Stomach (tissue), 8 donors: ENCODE measurements at regions not wholly inside any gene's neighbourhood (a gene's known extent, or its start where the extent isn't known, plus 50 kb on each side); places are given as distances from the start of the nearest gene placed in this dataset.

Experiments
- DNase-seq, 2 donors: peaks; one replicate each; pipeline versions ENCODE4 v3.0.0 to v3.0.0-alpha.2; 2013 to 2019
- H3K27ac ChIP-seq, 5 donors: fragments of 200-600 bp in 4 of 5; sonication (generic) in 4 of 5; one replicate each; pipeline ENCODE4 v1.5.1; 2013 to 2019; ENCODE audit warnings: mild to moderate bottlenecking in 1 of 5, moderate library complexity in 1 of 5
- H3K27me3 ChIP-seq, 3 donors: fragments of 200-600 bp; sonication (generic); one replicate each; pipeline ENCODE4 v1.5.1; 2017 to 2019; ENCODE audit warnings: mixed run types in 1 of 3
- H3K36me3 ChIP-seq, 4 donors: fragments of 200-600 bp; sonication (generic); 1 replicate in 3 of 4; 2 replicates in 1 of 4; pipeline ENCODE4 v1.5.1; 2016 to 2019
- H3K4me1 ChIP-seq, 4 donors: fragments of 200-600 bp; sonication (generic); one replicate each; pipeline ENCODE4 v1.5.1; 2016 to 2019
- H3K4me3 ChIP-seq, 4 donors: fragments of 200-600 bp; sonication (generic) in 3 of 4; one replicate each; pipeline ENCODE4 v1.5.1; 2016 to 2019; ENCODE audit warnings: mild to moderate bottlenecking in 1 of 4
- H3K9me3 ChIP-seq, 4 donors: fragments of 200-600 bp; sonication (generic); one replicate each; pipeline ENCODE4 v1.5.1; 2016 to 2019
- CTCF ChIP-seq, 7 experiments: fragments of 450-650 bp in 4 of 7; fragments of 200-600 bp in 3 of 7; sonication (generic) in 3 of 7; IDR thresholded peaks; one replicate each; pipeline ENCODE4 v1.5.1; 2016 to 2019; ENCODE audit warnings: antibody characterized with exemption in 7 of 7, control low read depth in 2 of 7, mild to moderate bottlenecking in 1 of 7
- EP300 ChIP-seq: sonication (generic); formaldehyde crosslinking; IDR thresholded peaks from one replicate; pipeline ENCODE4 v1.6.1; 2017; ENCODE audit warnings: antibody characterized with exemption
- POLR2A ChIP-seq, 4 donors: fragments of 450-650 bp; IDR thresholded peaks; one replicate each; pipeline ENCODE4 v1.6.1; 2016; ENCODE audit warnings: antibody characterized with exemption in 4 of 4, control low read depth in 2 of 4, mild to moderate bottlenecking in 1 of 4, moderate library complexity in 1 of 4
- POLR2AphosphoS5 ChIP-seq, 3 donors: sonication (generic); formaldehyde crosslinking; IDR thresholded peaks; one replicate each; pipeline ENCODE4 v1.6.1; 2016; ENCODE audit warnings: antibody characterized with exemption in 3 of 3
- WGBS, 5 donors: extraction: QIAGEN DNeasy Blood & Tissue Kit in 3 of 5; methylation state at CpG; one replicate each; pipeline versions ENCODE4 v1.1.5 to v1.1.7; 2013 to 2018; 5-methylcytosine and 5-hydroxymethylcytosine counted together
- intact Hi-C: fragments of 100-400 bp; cut with DNase I; formaldehyde crosslinking; loops from one replicate; pipeline ENCODE4 v1.15.1; 2023; ENCODE audit warnings: low total_unique reads
- donor health status: healthy with polysubstance abuse.
- donor health status: Bipolar disorder and iron deficiency.
- donor health status: healthy.

- Histone ChIP-seq H3K9me3 (no peaks in the 10 kb centered on the region), H3K4me3 (no peak overlapping the region), H3K27me3 (no peaks in the 10 kb centered on the region), H3K36me3 (no peaks in the 10 kb centered on the region), H3K27ac (no peak overlapping the region), H3K4me1 (peaks cover 0 to 6% (median 0%) of the 10 kb centered on the region in 4 donors)
- TF ChIP-seq EP300 (no peak), POLR2A (IDR thresholded peaks at IDR 0.05) (no peak), POLR2AphosphoS5 (IDR thresholded peaks at IDR 0.05) (no peak), CTCF (IDR thresholded peaks at IDR 0.05) (no peak)
- intact Hi-C loops: no loop called here
- WGBS, 5 donors: 54 to 66% (median 60%) methylated on average over 3 of the region's 3 CpGs
- DNase-seq: peak in 1 of 2 donors; percentile 39
Observed at GRCh38 chr2:12856934-12857601, 140.3 kb downstream of the TRIB2 start.

GRCh38 chr2:12857891-12858290 lies 141.2 kb downstream of the TRIB2 start:
- H3K9me3 ChIP-seq: no peaks in the 10 kb centered on the region
- no peaks in the 10 kb centered on the region for H3K27me3 ChIP-seq
- H3K4me1 ChIP-seq: peaks cover 0 to 6% (median 0%) of the 10 kb centered on the region in 4 donors
- 60 to 81% (median 78%) methylated on average over 1 of the region's 1 CpG for WGBS, 5 donors
- H3K4me3 ChIP-seq: no peak overlapping the region
- intact Hi-C loops: no loop called here
- H3K36me3 ChIP-seq: no peaks in the 10 kb centered on the region
- no peak for DNase-seq
- H3K27ac ChIP-seq: no peak overlapping the region
- TF ChIP-seq CTCF (IDR thresholded peaks at IDR 0.05) (no peak), POLR2AphosphoS5 (IDR thresholded peaks at IDR 0.05) (no peak), POLR2A (IDR thresholded peaks at IDR 0.05) (no peak), EP300 (no peak)

DNA sequence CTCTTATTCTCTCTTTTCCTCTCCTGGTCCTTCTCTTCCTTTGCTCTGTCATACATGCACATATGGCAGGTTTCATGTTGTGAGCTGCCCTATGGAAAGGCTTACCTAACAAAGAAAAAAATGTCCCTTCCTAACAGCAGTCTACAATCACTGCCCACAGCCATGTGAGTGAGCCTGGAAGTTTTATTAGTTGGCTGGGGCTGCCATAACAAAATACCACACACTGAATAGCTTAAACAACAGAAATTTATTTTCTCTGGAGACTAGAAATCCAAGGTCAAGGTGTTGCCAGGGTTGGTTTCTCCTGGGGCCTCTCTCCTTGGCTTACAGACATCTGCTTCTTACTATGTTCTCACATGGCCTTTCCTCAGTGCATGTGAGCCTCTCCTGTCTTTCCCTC lies 142.1 kb downstream of the TRIB2 start:
- no peak for TF ChIP-seq EP300
- TF ChIP-seq CTCF (IDR thresholded peaks at IDR 0.05): no peak
- TF ChIP-seq POLR2AphosphoS5 (IDR thresholded peaks at IDR 0.05): no peak
- TF ChIP-seq POLR2A (IDR thresholded peaks at IDR 0.05): no peak
- Histone ChIP-seq H3K4me3 (no peak overlapping the region), H3K9me3 (peaks cover 2 to 7% (median 6%) of the 10 kb centered on the region in 4 donors), H3K27me3 (no peaks in the 10 kb centered on the region), H3K27ac (no peak overlapping the region), H3K4me1 (peaks cover 0 to 6% (median 0%) of the 10 kb centered on the region in 4 donors), H3K36me3 (no peaks in the 10 kb centered on the region)
- DNase-seq: no peak
- intact Hi-C loops: no loop called here

DNA sequence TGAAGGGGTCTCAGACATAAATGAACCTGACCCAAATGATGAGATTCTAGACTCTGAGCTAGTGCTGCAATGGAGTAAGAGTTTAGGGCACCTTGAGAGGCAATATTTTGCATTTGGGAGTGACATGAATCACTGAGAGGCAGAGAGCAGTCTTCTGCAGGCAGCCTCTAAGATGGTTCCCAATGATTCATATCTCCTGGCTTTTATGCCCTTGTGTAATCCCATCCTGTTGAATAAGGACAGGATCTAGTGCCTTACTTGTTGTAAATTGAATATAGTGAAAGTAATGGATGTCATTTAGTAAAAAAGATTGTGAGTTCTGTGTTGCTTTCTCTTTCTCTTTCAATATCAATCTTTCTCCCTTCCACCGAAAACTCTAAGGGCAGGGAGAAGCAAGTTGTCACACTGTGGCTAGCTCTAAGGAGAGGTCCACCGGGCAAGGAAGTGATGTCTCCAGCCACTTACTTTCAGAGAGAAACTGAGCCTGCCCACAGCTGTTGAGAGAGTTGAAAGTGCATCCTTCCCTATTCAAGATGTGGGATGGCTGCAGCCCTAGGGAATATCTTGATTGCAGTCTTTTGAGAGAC lies 144.7 kb downstream of the TRIB2 start:
- no peaks in the 10 kb centered on the region for H3K27me3 ChIP-seq
- H3K4me1 ChIP-seq: peaks cover 0 to 6% (median 0%) of the 10 kb centered on the region in 4 donors
- H3K36me3 ChIP-seq: no peaks in the 10 kb centered on the region
- WGBS, 5 donors: 53 to 72% (median 61%) methylated on average over 2 of the region's 2 CpGs
- peaks cover 5 to 15% (median 10%) of the 10 kb centered on the region in 4 donors for H3K9me3 ChIP-seq
- intact Hi-C loops: no loop called here
- TF ChIP-seq CTCF (IDR thresholded peaks at IDR 0.05) (no peak), POLR2AphosphoS5 (IDR thresholded peaks at IDR 0.05) (no peak), EP300 (no peak), POLR2A (IDR thresholded peaks at IDR 0.05) (no peak)
- H3K27ac ChIP-seq: peak overlapping the region in 1 of 5 donors; percentile 45
- DNase-seq: no peak
- no peak overlapping the region for H3K4me3 ChIP-seq
